ENCODE measurements at regions not wholly inside any gene's neighbourhood (a gene's known extent, or its start where the extent isn't known, plus 50 kb on each side); places are given as distances from the start of the nearest gene placed in this dataset.

DNA sequence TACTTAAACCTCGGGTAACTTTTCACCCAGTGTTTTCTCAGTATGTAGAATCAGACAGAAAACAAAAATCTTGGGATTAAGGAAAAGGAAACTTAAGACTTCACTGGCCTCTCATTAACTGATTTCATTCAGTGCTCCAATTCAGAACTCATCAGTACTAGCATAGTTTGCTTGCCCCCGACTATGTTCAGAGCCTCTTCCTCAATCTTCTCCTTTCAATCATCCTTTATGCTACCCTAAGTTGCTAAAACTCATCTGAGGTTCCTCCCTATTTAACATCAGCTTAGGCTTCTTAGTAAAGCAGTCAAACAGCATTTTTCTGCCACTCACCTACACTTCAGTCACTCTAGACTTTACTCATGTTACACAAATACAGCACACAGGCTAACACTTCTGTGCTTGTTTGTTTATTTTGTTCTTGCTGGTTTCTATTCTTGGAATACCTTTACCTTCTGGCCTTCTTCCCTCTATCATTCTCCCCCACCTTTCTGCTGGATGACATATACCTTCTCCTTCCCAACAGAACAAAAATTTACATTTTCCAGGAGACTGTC is 163.0 kb upstream of the TLL1 start:
- Histone ChIP-seq H3K4me1 (ENCODE audit: insufficient read depth, low read length, severe bottlenecking) (no peaks in the 10 kb centered on the region), H3K36me3 (ENCODE audit: insufficient read depth, low read length) (no peaks in the 10 kb centered on the region)

GRCh38 chr4:165711436-165711835 is 161.6 kb upstream of the TLL1 start:
- Histone ChIP-seq H3K9ac (ENCODE audit: low read length) (no peak overlapping the region), H3K9me3 (ENCODE audit: low read length) (no peaks in the 10 kb centered on the region), H3F3A (ENCODE audit: insufficient read depth, low read length) (no peaks in the 10 kb centered on the region), H3K27me3 (ENCODE audit: insufficient read depth, low read length) (no peaks in the 10 kb centered on the region), H3K4me2 (ENCODE audit: low read length) (no peak overlapping the region), H3K4me3 (ENCODE audit: low read depth, low read length, poor library complexity, severe bottlenecking) (no peak overlapping the region), H2AFZ (ENCODE audit: low read length) (no peak overlapping the region), H3K27ac (ENCODE audit: low read depth, low read length, poor library complexity, severe bottlenecking) (no peak overlapping the region), H3K4me1 (ENCODE audit: insufficient read depth, low read length, severe bottlenecking) (no peaks in the 10 kb centered on the region), H3K9me2 (ENCODE audit: low read depth, low read length) (no peaks in the 10 kb centered on the region), H3K79me2 (ENCODE audit: insufficient read depth, low read length) (no peaks in the 10 kb centered on the region), H4K20me1 (ENCODE audit: insufficient read depth, low read length) (no peaks in the 10 kb centered on the region), H3K36me3 (ENCODE audit: insufficient read depth, low read length) (no peaks in the 10 kb centered on the region)
- TF ChIP-seq EZH2 (IDR thresholded peaks at IDR 0.05; ENCODE audit: borderline replicate concordance, low read length): no peak
- TF ChIP-seq, protein P1, sequence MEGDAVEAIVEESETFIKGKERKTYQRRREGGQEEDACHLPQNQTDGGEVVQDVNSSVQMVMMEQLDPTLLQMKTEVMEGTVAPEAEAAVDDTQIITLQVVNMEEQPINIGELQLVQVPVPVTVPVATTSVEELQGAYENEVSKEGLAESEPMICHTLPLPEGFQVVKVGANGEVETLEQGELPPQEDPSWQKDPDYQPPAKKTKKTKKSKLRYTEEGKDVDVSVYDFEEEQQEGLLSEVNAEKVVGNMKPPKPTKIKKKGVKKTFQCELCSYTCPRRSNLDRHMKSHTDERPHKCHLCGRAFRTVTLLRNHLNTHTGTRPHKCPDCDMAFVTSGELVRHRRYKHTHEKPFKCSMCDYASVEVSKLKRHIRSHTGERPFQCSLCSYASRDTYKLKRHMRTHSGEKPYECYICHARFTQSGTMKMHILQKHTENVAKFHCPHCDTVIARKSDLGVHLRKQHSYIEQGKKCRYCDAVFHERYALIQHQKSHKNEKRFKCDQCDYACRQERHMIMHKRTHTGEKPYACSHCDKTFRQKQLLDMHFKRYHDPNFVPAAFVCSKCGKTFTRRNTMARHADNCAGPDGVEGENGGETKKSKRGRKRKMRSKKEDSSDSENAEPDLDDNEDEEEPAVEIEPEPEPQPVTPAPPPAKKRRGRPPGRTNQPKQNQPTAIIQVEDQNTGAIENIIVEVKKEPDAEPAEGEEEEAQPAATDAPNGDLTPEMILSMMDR (IDR thresholded peaks at IDR 0.05; ENCODE audit: low read length): no peak

More for the DNA sequence above, 163.0 kb upstream of the TLL1 start:
- no peaks in the 10 kb centered on the region for H4K20me1 ChIP-seq (ENCODE audit: insufficient read depth, low read length)
- H3F3A ChIP-seq (ENCODE audit: insufficient read depth, low read length): no peaks in the 10 kb centered on the region
- H3K79me2 ChIP-seq (ENCODE audit: insufficient read depth, low read length): no peaks in the 10 kb centered on the region
- no peak overlapping the region for H3K4me2 ChIP-seq (ENCODE audit: low read length)
- no peaks in the 10 kb centered on the region for H3K9me2 ChIP-seq (ENCODE audit: low read depth, low read length)
- H3K4me3 ChIP-seq (ENCODE audit: low read depth, low read length, poor library complexity, severe bottlenecking): no peak overlapping the region
- H3K9ac ChIP-seq (ENCODE audit: low read length): no peak overlapping the region
- H3K27me3 ChIP-seq (ENCODE audit: insufficient read depth, low read length): no peaks in the 10 kb centered on the region
- no peak overlapping the region for H2AFZ ChIP-seq (ENCODE audit: low read length)
- no peaks in the 10 kb centered on the region for H3K9me3 ChIP-seq (ENCODE audit: low read length)
- H3K27ac ChIP-seq (ENCODE audit: low read depth, low read length, poor library complexity, severe bottlenecking): no peak overlapping the region
- TF ChIP-seq, protein P1 (IDR thresholded peaks at IDR 0.05; ENCODE audit: low read length): no peak
- TF ChIP-seq EZH2 (IDR thresholded peaks at IDR 0.05; ENCODE audit: borderline replicate concordance, low read length): no peak

GRCh38 chr4:165711912-165712311 is 161.1 kb upstream of the TLL1 start:
- Histone ChIP-seq H3K79me2 (ENCODE audit: insufficient read depth, low read length) (no peaks in the 10 kb centered on the region), H3K9me3 (ENCODE audit: low read length) (no peaks in the 10 kb centered on the region), H3K27ac (ENCODE audit: low read depth, low read length, poor library complexity, severe bottlenecking) (no peak overlapping the region), H2AFZ (ENCODE audit: low read length) (no peak overlapping the region), H3F3A (ENCODE audit: insufficient read depth, low read length) (no peaks in the 10 kb centered on the region), H3K4me1 (ENCODE audit: insufficient read depth, low read length, severe bottlenecking) (no peaks in the 10 kb centered on the region), H3K9me2 (ENCODE audit: low read depth, low read length) (no peaks in the 10 kb centered on the region), H3K36me3 (ENCODE audit: insufficient read depth, low read length) (no peaks in the 10 kb centered on the region), H3K27me3 (ENCODE audit: insufficient read depth, low read length) (no peaks in the 10 kb centered on the region), H3K4me3 (ENCODE audit: low read depth, low read length, poor library complexity, severe bottlenecking) (no peak overlapping the region), H3K9ac (ENCODE audit: low read length) (no peak overlapping the region), H3K4me2 (ENCODE audit: low read length) (no peak overlapping the region), H4K20me1 (ENCODE audit: insufficient read depth, low read length) (no peaks in the 10 kb centered on the region)
- TF ChIP-seq EZH2 (IDR thresholded peaks at IDR 0.05; ENCODE audit: borderline replicate concordance, low read length): no peak
- TF ChIP-seq, protein P1 (IDR thresholded peaks at IDR 0.05; ENCODE audit: low read length): no peak
